ENCODE measurements at regions not wholly inside any gene's neighbourhood (a gene's known extent, or its start where the extent isn't known, plus 50 kb on each side); places are given as distances from the start of the nearest gene placed in this dataset.

- Histone ChIP-seq H3K4me3 (ENCODE audit: low read length in 2 of 2) (no peak overlapping the region), H3K18ac (ENCODE audit: low read length) (no peak overlapping the region), H2BK15ac (ENCODE audit: low read length) (no peak overlapping the region), H3K23ac (ENCODE audit: low read depth, low read length, poor library complexity) (no peak overlapping the region), H2AFZ (ENCODE audit: low read length) (no peak overlapping the region), H3K9me3 (replicated peaks in 1 of 2; ENCODE audit: control insufficient read depth in 2 of 2, insufficient read depth in 1 of 2, low read depth in 1 of 2, low read length in 2 of 2) (no peaks in the 10 kb centered on the region), H3K27ac (replicated peaks; ENCODE audit: low read length) (no peak overlapping the region), H3K36me3 (replicated peaks in 1 of 2; ENCODE audit: control insufficient read depth in 2 of 2, insufficient read depth in 2 of 2, low read length in 2 of 2) (no peaks in the 10 kb centered on the region), H2BK12ac (ENCODE audit: low read length) (no peak overlapping the region), H3K9ac (ENCODE audit: low read depth, low read length, poor library complexity) (no peak overlapping the region), H3K4me2 (ENCODE audit: insufficient read depth, low read length, poor library complexity, severe bottlenecking) (no peak overlapping the region), H3K4me1 (ENCODE audit: control insufficient read depth in 2 of 2, insufficient read depth in 1 of 2, low read depth in 1 of 2, low read length in 2 of 2) (no peaks in the 10 kb centered on the region), H4K91ac (ENCODE audit: low read depth, low read length, poor library complexity) (no peak overlapping the region), H4K8ac (ENCODE audit: low read depth, low read length) (no peak overlapping the region), H2BK5ac (ENCODE audit: low read length) (no peak overlapping the region), H2AK5ac (ENCODE audit: low read depth, low read length) (no peak overlapping the region), H3K4ac (ENCODE audit: low read length) (no peak overlapping the region), H3K79me1 (ENCODE audit: low read depth, low read length) (no peaks in the 10 kb centered on the region), H3K27me3 (ENCODE audit: control insufficient read depth in 3 of 3, insufficient read depth in 3 of 3, low read depth in 1 of 3, low read length in 3 of 3) (no peaks in the 10 kb centered on the region), H2BK120ac (ENCODE audit: low read depth, low read length) (no peak overlapping the region), H3K14ac (ENCODE audit: low read length) (no peak overlapping the region)
- no CpG with 5 or more reads among the region's 1 CpG for WGBS, 2 donors (ENCODE audit: extremely low coverage in 2 of 2, insufficient read length in 2 of 2, insufficient replicate concordance in 1 of 2)
- DNase-seq (ENCODE audit: low spot score), result no peak
Observed at GRCh38 chrX:122941806-122942205, 242.3 kb upstream of the GRIA3 start.

- no peak overlapping the region for H3K18ac ChIP-seq (ENCODE audit: low read length)
- H3K4me2 ChIP-seq (ENCODE audit: insufficient read depth, low read length, poor library complexity, severe bottlenecking), result no peak overlapping the region
- H3K4ac ChIP-seq (ENCODE audit: low read length), result no peak overlapping the region
- no peak overlapping the region for H2BK120ac ChIP-seq (ENCODE audit: low read depth, low read length)
- H3K27ac ChIP-seq (replicated peaks; ENCODE audit: low read length), result no peak overlapping the region
- H4K91ac ChIP-seq (ENCODE audit: low read depth, low read length, poor library complexity), result no peak overlapping the region
- no peak overlapping the region for H3K23ac ChIP-seq (ENCODE audit: low read depth, low read length, poor library complexity)
- no peaks in the 10 kb centered on the region for H3K79me1 ChIP-seq (ENCODE audit: low read depth, low read length)
- no peak overlapping the region for H2BK15ac ChIP-seq (ENCODE audit: low read length)
- H3K36me3 ChIP-seq (replicated peaks in 1 of 2; ENCODE audit: control insufficient read depth in 2 of 2, insufficient read depth in 2 of 2, low read length in 2 of 2), result no peaks in the 10 kb centered on the region
- H3K27me3 ChIP-seq (ENCODE audit: control insufficient read depth in 3 of 3, insufficient read depth in 3 of 3, low read depth in 1 of 3, low read length in 3 of 3), result no peaks in the 10 kb centered on the region
- no peaks in the 10 kb centered on the region for H3K4me1 ChIP-seq (ENCODE audit: control insufficient read depth in 2 of 2, insufficient read depth in 1 of 2, low read depth in 1 of 2, low read length in 2 of 2)
- no peak overlapping the region for H2BK12ac ChIP-seq (ENCODE audit: low read length)
- H4K8ac ChIP-seq (ENCODE audit: low read depth, low read length), result no peak overlapping the region
- H3K9me3 ChIP-seq (replicated peaks in 1 of 2; ENCODE audit: control insufficient read depth in 2 of 2, insufficient read depth in 1 of 2, low read depth in 1 of 2, low read length in 2 of 2), result no peaks in the 10 kb centered on the region
- no peak overlapping the region for H3K4me3 ChIP-seq (ENCODE audit: low read length in 2 of 2)
- DNase-seq (ENCODE audit: low spot score), result no peak
- H2BK5ac ChIP-seq (ENCODE audit: low read length), result no peak overlapping the region
- no peak overlapping the region for H2AFZ ChIP-seq (ENCODE audit: low read length)
- no peak overlapping the region for H3K14ac ChIP-seq (ENCODE audit: low read length)
- H2AK5ac ChIP-seq (ENCODE audit: low read depth, low read length), result no peak overlapping the region
- no CpG with 5 or more reads among the region's 3 CpGs for WGBS, 2 donors (ENCODE audit: extremely low coverage in 2 of 2, insufficient read length in 2 of 2, insufficient replicate concordance in 1 of 2)
- no peak overlapping the region for H3K9ac ChIP-seq (ENCODE audit: low read depth, low read length, poor library complexity)
Observed at GRCh38 chrX:122943918-122944317, 240.2 kb upstream of the GRIA3 start.

GRCh38 chrX:122945328-122945727 is 238.8 kb upstream of the GRIA3 start:
- H3K14ac ChIP-seq (ENCODE audit: low read length), result no peak overlapping the region
- no peak for DNase-seq (ENCODE audit: low spot score)
- H4K8ac ChIP-seq (ENCODE audit: low read depth, low read length), result no peak overlapping the region
- H3K23ac ChIP-seq (ENCODE audit: low read depth, low read length, poor library complexity), result no peak overlapping the region
- no CpG with 5 or more reads among the region's 4 CpGs for WGBS, 2 donors (ENCODE audit: extremely low coverage in 2 of 2, insufficient read length in 2 of 2, insufficient replicate concordance in 1 of 2)
- H3K27me3 ChIP-seq (ENCODE audit: control insufficient read depth in 3 of 3, insufficient read depth in 3 of 3, low read depth in 1 of 3, low read length in 3 of 3), result no peaks in the 10 kb centered on the region
- H4K91ac ChIP-seq (ENCODE audit: low read depth, low read length, poor library complexity), result no peak overlapping the region
- H3K4me2 ChIP-seq (ENCODE audit: insufficient read depth, low read length, poor library complexity, severe bottlenecking), result no peak overlapping the region
- H3K36me3 ChIP-seq (replicated peaks in 1 of 2; ENCODE audit: control insufficient read depth in 2 of 2, insufficient read depth in 2 of 2, low read length in 2 of 2), result no peaks in the 10 kb centered on the region
- H3K9ac ChIP-seq (ENCODE audit: low read depth, low read length, poor library complexity), result no peak overlapping the region
- H2AK5ac ChIP-seq (ENCODE audit: low read depth, low read length), result no peak overlapping the region
- no peak overlapping the region for H2BK15ac ChIP-seq (ENCODE audit: low read length)
- H2AFZ ChIP-seq (ENCODE audit: low read length), result no peak overlapping the region
- H3K4me1 ChIP-seq (ENCODE audit: control insufficient read depth in 2 of 2, insufficient read depth in 1 of 2, low read depth in 1 of 2, low read length in 2 of 2), result no peaks in the 10 kb centered on the region
- no peak overlapping the region for H3K27ac ChIP-seq (replicated peaks; ENCODE audit: low read length)
- no peak overlapping the region for H2BK12ac ChIP-seq (ENCODE audit: low read length)
- H3K4me3 ChIP-seq (ENCODE audit: low read length in 2 of 2), result no peak overlapping the region
- no peak overlapping the region for H3K4ac ChIP-seq (ENCODE audit: low read length)
- no peaks in the 10 kb centered on the region for H3K79me1 ChIP-seq (ENCODE audit: low read depth, low read length)
- H3K18ac ChIP-seq (ENCODE audit: low read length), result no peak overlapping the region
- no peak overlapping the region for H2BK5ac ChIP-seq (ENCODE audit: low read length)
- H2BK120ac ChIP-seq (ENCODE audit: low read depth, low read length), result no peak overlapping the region
- no peaks in the 10 kb centered on the region for H3K9me3 ChIP-seq (replicated peaks in 1 of 2; ENCODE audit: control insufficient read depth in 2 of 2, insufficient read depth in 1 of 2, low read depth in 1 of 2, low read length in 2 of 2)

GRCh38 chrX:122972604-122973003 is 211.5 kb upstream of the GRIA3 start:
- no peaks in the 10 kb centered on the region for H3K4me1 ChIP-seq (ENCODE audit: control insufficient read depth in 2 of 2, insufficient read depth in 1 of 2, low read depth in 1 of 2, low read length in 2 of 2)
- no peak overlapping the region for H2BK120ac ChIP-seq (ENCODE audit: low read depth, low read length)
- no peak overlapping the region for H2BK12ac ChIP-seq (ENCODE audit: low read length)
- no peak overlapping the region for H2AK5ac ChIP-seq (ENCODE audit: low read depth, low read length)
- H3K14ac ChIP-seq (ENCODE audit: low read length), result no peak overlapping the region
- no peak for DNase-seq (ENCODE audit: low spot score)
- H3K4ac ChIP-seq (ENCODE audit: low read length), result no peak overlapping the region
- H3K27ac ChIP-seq (replicated peaks; ENCODE audit: low read length), result no peak overlapping the region
- no peak overlapping the region for H4K8ac ChIP-seq (ENCODE audit: low read depth, low read length)
- no peak overlapping the region for H3K9ac ChIP-seq (ENCODE audit: low read depth, low read length, poor library complexity)
- H3K4me3 ChIP-seq (ENCODE audit: low read length in 2 of 2), result no peak overlapping the region
- H3K79me1 ChIP-seq (ENCODE audit: low read depth, low read length), result no peaks in the 10 kb centered on the region
- no CpG with 5 or more reads among the region's 2 CpGs for WGBS, 2 donors (ENCODE audit: extremely low coverage in 2 of 2, insufficient read length in 2 of 2, insufficient replicate concordance in 1 of 2)
- no peak overlapping the region for H2BK5ac ChIP-seq (ENCODE audit: low read length)
- no peaks in the 10 kb centered on the region for H3K9me3 ChIP-seq (replicated peaks in 1 of 2; ENCODE audit: control insufficient read depth in 2 of 2, insufficient read depth in 1 of 2, low read depth in 1 of 2, low read length in 2 of 2)
- no peak overlapping the region for H3K4me2 ChIP-seq (ENCODE audit: insufficient read depth, low read length, poor library complexity, severe bottlenecking)
- no peak overlapping the region for H2BK15ac ChIP-seq (ENCODE audit: low read length)
- no peak overlapping the region for H4K91ac ChIP-seq (ENCODE audit: low read depth, low read length, poor library complexity)
- no peak overlapping the region for H2AFZ ChIP-seq (ENCODE audit: low read length)
- no peaks in the 10 kb centered on the region for H3K36me3 ChIP-seq (replicated peaks in 1 of 2; ENCODE audit: control insufficient read depth in 2 of 2, insufficient read depth in 2 of 2, low read length in 2 of 2)
- no peak overlapping the region for H3K23ac ChIP-seq (ENCODE audit: low read depth, low read length, poor library complexity)
- H3K27me3 ChIP-seq (ENCODE audit: control insufficient read depth in 3 of 3, insufficient read depth in 3 of 3, low read depth in 1 of 3, low read length in 3 of 3), result no peaks in the 10 kb centered on the region
- no peak overlapping the region for H3K18ac ChIP-seq (ENCODE audit: low read length)
